ENCODE measurements at regions not wholly inside any gene's neighbourhood (a gene's known extent, or its start where the extent isn't known, plus 50 kb on each side); places are given as distances from the start of the nearest gene placed in this dataset.
"Not testable (repeated sequence)": the region's sequence is repeated elsewhere in the genome, so short reads cannot be mapped to it uniquely, and the experiment has no call there.

- peaks cover 0 to 91% of the 10 kb centered on the region in 2 donors for H3K27me3 ChIP-seq
- no peak for ATAC-seq
Measured at GRCh38 chr19:30254158-30254557, 118.0 kb upstream of the ZNF536 start.

GRCh38 chr19:30254789-30255188 lies 117.4 kb upstream of the ZNF536 start:
- Histone ChIP-seq H3K27me3 (peaks cover 0 to 92% of the 10 kb centered on the region in 2 donors), H3K27ac (no peak overlapping the region)
- no peak for ATAC-seq

More at GRCh38 chr19:30254158-30254557, 118.0 kb upstream of the ZNF536 start:
- Histone ChIP-seq H3K9me3 (no peaks in the 10 kb centered on the region), H3K4me3 (no peak overlapping the region), H3K36me3 (no peaks in the 10 kb centered on the region), H3K4me1 (no peaks in the 10 kb centered on the region), H3K27ac (no peak overlapping the region)
- TF ChIP-seq, protein P1, sequence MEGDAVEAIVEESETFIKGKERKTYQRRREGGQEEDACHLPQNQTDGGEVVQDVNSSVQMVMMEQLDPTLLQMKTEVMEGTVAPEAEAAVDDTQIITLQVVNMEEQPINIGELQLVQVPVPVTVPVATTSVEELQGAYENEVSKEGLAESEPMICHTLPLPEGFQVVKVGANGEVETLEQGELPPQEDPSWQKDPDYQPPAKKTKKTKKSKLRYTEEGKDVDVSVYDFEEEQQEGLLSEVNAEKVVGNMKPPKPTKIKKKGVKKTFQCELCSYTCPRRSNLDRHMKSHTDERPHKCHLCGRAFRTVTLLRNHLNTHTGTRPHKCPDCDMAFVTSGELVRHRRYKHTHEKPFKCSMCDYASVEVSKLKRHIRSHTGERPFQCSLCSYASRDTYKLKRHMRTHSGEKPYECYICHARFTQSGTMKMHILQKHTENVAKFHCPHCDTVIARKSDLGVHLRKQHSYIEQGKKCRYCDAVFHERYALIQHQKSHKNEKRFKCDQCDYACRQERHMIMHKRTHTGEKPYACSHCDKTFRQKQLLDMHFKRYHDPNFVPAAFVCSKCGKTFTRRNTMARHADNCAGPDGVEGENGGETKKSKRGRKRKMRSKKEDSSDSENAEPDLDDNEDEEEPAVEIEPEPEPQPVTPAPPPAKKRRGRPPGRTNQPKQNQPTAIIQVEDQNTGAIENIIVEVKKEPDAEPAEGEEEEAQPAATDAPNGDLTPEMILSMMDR (IDR thresholded peaks at IDR 0.05), result no peak
- intact Hi-C loops (cut with DNase I), result no loop called here
- DNase-seq, result no peak

GRCh38 chr19:30255791-30256495 lies 116.2 kb upstream of the ZNF536 start:
- DNase-seq, result no peak
- Histone ChIP-seq H3K27ac (no peak overlapping the region), H3K9me3 (no peaks in the 10 kb centered on the region), H3K4me1 (no peaks in the 10 kb centered on the region), H3K4me3 (no peak overlapping the region), H3K27me3 (peaks cover 0 to 91% of the 10 kb centered on the region in 2 donors), H3K36me3 (no peaks in the 10 kb centered on the region)
- intact Hi-C loops (cut with DNase I), result no loop called here
- no peak for ATAC-seq
- TF ChIP-seq, protein P1 (IDR thresholded peaks at IDR 0.05), result no peak

More at GRCh38 chr19:30254789-30255188, 117.4 kb upstream of the ZNF536 start:
- H3K4me3 ChIP-seq, result no peak overlapping the region
- no peaks in the 10 kb centered on the region for H3K4me1 ChIP-seq
- TF ChIP-seq, protein P1 (IDR thresholded peaks at IDR 0.05), result no peak
- intact Hi-C loops (cut with DNase I), result no loop called here
- no peaks in the 10 kb centered on the region for H3K9me3 ChIP-seq
- no peak for DNase-seq
- H3K36me3 ChIP-seq, result no peaks in the 10 kb centered on the region

DNA sequence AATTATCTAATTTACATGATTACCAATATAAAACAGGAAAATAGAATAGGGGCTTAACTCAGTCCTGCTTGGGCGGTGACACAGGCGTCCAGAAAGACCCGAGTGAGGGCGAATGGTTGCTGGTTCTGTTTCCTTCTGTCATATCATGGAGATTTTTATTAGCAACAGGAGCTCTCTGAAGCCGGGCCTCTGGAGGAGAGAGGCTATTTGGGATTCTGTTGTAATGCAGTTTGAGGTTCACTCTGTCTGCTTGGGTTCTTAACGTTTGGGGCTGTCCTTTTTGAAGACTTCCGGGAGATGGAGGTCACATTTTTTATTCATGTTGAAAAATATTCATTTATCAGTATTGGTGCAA lies 115.7 kb upstream of the ZNF536 start:
- no peaks in the 10 kb centered on the region for H3K4me1 ChIP-seq
- H3K9me3 ChIP-seq, result no peaks in the 10 kb centered on the region
- no peaks in the 10 kb centered on the region for H3K36me3 ChIP-seq
- no peak overlapping the region for H3K27ac ChIP-seq
- TF ChIP-seq, protein P1 (IDR thresholded peaks at IDR 0.05), result no peak
- H3K27me3 ChIP-seq, result peaks cover 0 to 88% of the 10 kb centered on the region in 2 donors
- ATAC-seq (no peak), DNase-seq (no peak)
- intact Hi-C loops (cut with DNase I), result no loop called here
- H3K4me3 ChIP-seq, result no peak overlapping the region

DNA sequence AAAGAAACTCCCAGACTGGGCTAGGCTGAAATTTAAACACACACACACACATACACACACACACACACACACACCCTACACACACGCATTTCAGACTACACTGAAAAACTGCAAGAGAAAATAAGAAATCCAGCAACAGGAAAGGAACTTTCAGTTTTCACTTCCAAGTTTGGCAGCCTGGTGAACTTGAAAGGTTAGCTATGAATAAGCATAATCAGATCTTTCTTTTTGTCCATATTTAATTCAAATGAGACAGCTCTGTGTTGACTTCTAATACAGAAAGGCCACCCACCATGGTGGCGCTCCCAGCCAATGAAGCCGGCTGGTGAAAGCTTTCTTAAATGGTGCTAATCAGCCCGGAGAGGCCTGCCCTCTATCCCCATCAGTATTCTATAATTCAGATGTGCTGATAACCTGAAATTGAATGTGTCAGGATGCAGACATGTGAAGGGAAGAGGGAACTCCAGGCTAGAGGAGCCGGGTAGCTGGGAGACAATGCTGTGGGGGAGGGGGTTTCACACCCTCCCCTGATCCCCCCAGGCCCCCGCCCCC lies 108.3 kb upstream of the ZNF536 start:
- H3K27ac ChIP-seq, result no peak overlapping the region
- H3K4me3 ChIP-seq, result no peak overlapping the region
- no peaks in the 10 kb centered on the region for H3K9me3 ChIP-seq
- H3K27me3 ChIP-seq, result peaks cover 0 to 61% of the 10 kb centered on the region in 2 donors
- peak in 2 of 4 donors; percentile 40 to 45 for DNase-seq
- intact Hi-C loops (cut with DNase I), result no loop called here
- TF ChIP-seq, protein P1 (IDR thresholded peaks at IDR 0.05), result no peak
- no peaks in the 10 kb centered on the region for H3K4me1 ChIP-seq
- no peak for ATAC-seq
- H3K36me3 ChIP-seq, result no peaks in the 10 kb centered on the region

GRCh38 chr19:30265918-30266317 lies 106.3 kb upstream of the ZNF536 start:
- H3K27ac ChIP-seq; H3K4me3 ChIP-seq; ATAC-seq; H3K36me3 ChIP-seq; intact Hi-C loops (cut with DNase I); H3K9me3 ChIP-seq; H3K4me1 ChIP-seq; DNase-seq: not testable (repeated sequence)
- peaks cover 0 to 47% of the 10 kb centered on the region in 2 donors for H3K27me3 ChIP-seq
